Keratinocyte (primary cell): ENCODE measurements at regions not wholly inside any gene's neighbourhood (a gene's known extent, or its start where the extent isn't known, plus 50 kb on each side); places are given as distances from the start of the nearest gene placed in this dataset.

Source experiments
- DNase-seq: peaks from one replicate; pipeline ENCODE4 v3.0.0-alpha.2; 2011; ENCODE audit warnings: low read depth, missing footprints, low spot score
- FAIRE-seq: peaks from 2 replicates; lab custom pipeline; 2011; peaks lifted over from hg19 to GRCh38; lab: Jason Lieb, UNC
- H2AFZ ChIP-seq: 2 replicates; pipeline ENCODE4 v1.6.0; 2012; ENCODE audit warnings: low read length, control low read depth, inconsistent platforms; ENCODE audit not compliant: control insufficient read depth
- H3K27ac ChIP-seq: 2 replicates; pipeline ENCODE4 v1.5.1; 2011; ENCODE audit warnings: low read length; ENCODE audit not compliant: control insufficient read depth, insufficient read depth
- H3K27me3 ChIP-seq: 3 replicates; pipeline ENCODE4 v1.6.0; 2011; ENCODE audit warnings: low read length; ENCODE audit not compliant: control insufficient read depth, insufficient read depth; ENCODE audit errors: extremely low read depth
- H3K36me3 ChIP-seq, 2 experiments: 2 replicates in 1 of 2; 3 replicates in 1 of 2; pipeline ENCODE4 v1.5.1; 2011; ENCODE audit warnings: low read length in 2 of 2, mild to moderate bottlenecking in 1 of 2; ENCODE audit not compliant: control insufficient read depth in 2 of 2, insufficient read depth in 2 of 2; ENCODE audit errors: extremely low read depth in 1 of 2
- H3K4me1 ChIP-seq: 3 replicates; pipeline ENCODE4 v1.5.1; 2011; ENCODE audit warnings: low read length; ENCODE audit not compliant: control insufficient read depth, insufficient read depth; ENCODE audit errors: extremely low read depth
- H3K4me2 ChIP-seq: 3 replicates; pipeline ENCODE4 v1.6.0; 2011; ENCODE audit warnings: low read depth, low read length; ENCODE audit not compliant: control insufficient read depth, insufficient read depth; ENCODE audit errors: extremely low read depth
- H3K4me3 ChIP-seq, 3 experiments: fragments of 200-600 bp in 1 of 3; sonication (generic) in 1 of 3; 2 replicates in 2 of 3; 3 replicates in 1 of 3; pipeline ENCODE4 v1.5.1; 2011 to 2016; ENCODE audit warnings: low read length in 3 of 3, mild to moderate bottlenecking in 3 of 3, control low read depth in 2 of 3, inconsistent platforms in 1 of 3, low read depth in 1 of 3, mixed read lengths in 1 of 3, mixed run types in 1 of 3, moderate library complexity in 1 of 3; ENCODE audit not compliant: control insufficient read depth in 2 of 3, insufficient read depth in 2 of 3; ENCODE audit errors: extremely low read depth in 1 of 3
- H3K79me2 ChIP-seq: 2 replicates; pipeline ENCODE4 v1.6.0; 2012; ENCODE audit warnings: low read length; ENCODE audit not compliant: control insufficient read depth, insufficient read depth
- H3K9ac ChIP-seq: 3 replicates; pipeline ENCODE4 v1.6.0; 2011; ENCODE audit warnings: low read length; ENCODE audit not compliant: control insufficient read depth, insufficient read depth; ENCODE audit errors: extremely low read depth
- H3K9me1 ChIP-seq: 3 replicates; pipeline ENCODE4 v1.6.0; 2011; ENCODE audit warnings: low read length; ENCODE audit not compliant: control insufficient read depth, insufficient read depth; ENCODE audit errors: extremely low read depth
- H3K9me3 ChIP-seq: 2 replicates; pipeline ENCODE4 v1.5.1; 2012; ENCODE audit warnings: low read depth, low read length; ENCODE audit not compliant: control insufficient read depth
- H4K20me1 ChIP-seq: 3 replicates; pipeline ENCODE4 v1.6.0; 2011; ENCODE audit warnings: low read length; ENCODE audit not compliant: control insufficient read depth, insufficient read depth; ENCODE audit errors: extremely low read depth
- EZH2 ChIP-seq: IDR thresholded peaks from one replicate; pipeline ENCODE4 v1.6.1; 2012; ENCODE audit warnings: inconsistent platforms, mild to moderate bottlenecking, low read length, moderate library complexity
- dilution Hi-C: fragments of 300-500 bp; cut with MboI; formaldehyde crosslinking; loops from one replicate; pipeline ENCODE4 v1.7.0; 2020; ENCODE audit warnings: low sequenced_read_pairs; ENCODE audit not compliant: extremely low pct_ligation_motif_present
- TF ChIP-seq, protein P1 (sequence below), 3 experiments: IDR thresholded peaks in 1 of 3; conservative IDR thresholded peaks in 1 of 3; optimal IDR thresholded peaks in 1 of 3; 2 replicates in 2 of 3; 3 replicates in 1 of 3; pipeline versions ENCODE3 to v1.5.1; 2011; ENCODE audit warnings: low read length in 3 of 3, mild to moderate bottlenecking in 3 of 3, moderate library complexity in 2 of 3, control low read depth in 1 of 3, inconsistent platforms in 1 of 3; ENCODE audit not compliant: insufficient read depth in 2 of 3; ENCODE audit errors: extremely low read depth in 1 of 3

DNA sequence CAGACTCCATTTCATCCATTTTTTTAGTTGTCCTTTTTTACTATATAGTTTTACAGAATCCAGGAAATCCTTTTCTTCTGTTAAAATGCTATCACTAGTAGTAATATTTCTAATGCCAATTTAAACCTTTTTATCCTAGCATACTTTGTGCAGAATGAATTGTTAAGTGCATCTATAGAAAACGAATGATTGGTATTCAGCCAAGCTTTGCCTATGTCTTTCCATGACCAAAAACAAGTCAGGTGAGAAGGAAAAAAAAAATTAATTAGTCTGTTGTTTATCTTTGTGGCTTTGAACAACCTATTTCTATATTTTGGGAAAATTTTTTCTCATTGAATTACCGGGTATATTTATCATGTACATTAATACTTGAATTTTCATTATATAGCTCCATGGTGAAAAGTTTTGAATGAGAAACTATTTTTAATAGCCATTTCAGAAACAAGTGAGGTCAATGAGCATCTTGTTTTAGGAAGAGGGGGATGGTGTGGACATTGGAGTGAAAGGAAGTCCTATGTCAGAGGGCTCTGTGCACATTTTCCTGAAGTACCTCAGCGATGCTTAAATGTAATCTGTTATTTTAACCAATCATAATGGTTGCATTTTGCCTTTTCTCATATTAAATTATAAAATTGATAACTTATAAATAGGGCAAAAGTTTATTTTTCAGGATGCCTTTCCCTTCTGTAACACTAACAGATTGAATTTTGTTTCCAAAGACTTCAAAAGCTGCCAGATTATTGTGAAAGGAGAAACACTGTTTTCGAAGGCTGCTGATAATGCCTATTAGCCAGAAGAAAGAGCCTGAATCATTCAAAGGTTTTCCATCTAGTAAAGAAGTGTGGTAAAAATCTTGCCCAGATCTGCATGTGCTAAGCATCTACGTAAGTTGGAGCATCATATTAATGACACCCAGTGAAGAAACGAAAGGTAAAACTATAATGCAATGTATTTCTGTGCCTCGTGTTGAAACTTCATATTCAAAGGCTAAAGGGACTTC is 73.8 kb upstream of the S1PR1 start:
- H3K27ac ChIP-seq = no peak overlapping the region
- no peak overlapping the region for H3K4me3 ChIP-seq
- H3K79me2 ChIP-seq = no peaks in the 10 kb centered on the region
- no peaks in the 10 kb centered on the region for H3K36me3 ChIP-seq
- TF ChIP-seq, protein P1, sequence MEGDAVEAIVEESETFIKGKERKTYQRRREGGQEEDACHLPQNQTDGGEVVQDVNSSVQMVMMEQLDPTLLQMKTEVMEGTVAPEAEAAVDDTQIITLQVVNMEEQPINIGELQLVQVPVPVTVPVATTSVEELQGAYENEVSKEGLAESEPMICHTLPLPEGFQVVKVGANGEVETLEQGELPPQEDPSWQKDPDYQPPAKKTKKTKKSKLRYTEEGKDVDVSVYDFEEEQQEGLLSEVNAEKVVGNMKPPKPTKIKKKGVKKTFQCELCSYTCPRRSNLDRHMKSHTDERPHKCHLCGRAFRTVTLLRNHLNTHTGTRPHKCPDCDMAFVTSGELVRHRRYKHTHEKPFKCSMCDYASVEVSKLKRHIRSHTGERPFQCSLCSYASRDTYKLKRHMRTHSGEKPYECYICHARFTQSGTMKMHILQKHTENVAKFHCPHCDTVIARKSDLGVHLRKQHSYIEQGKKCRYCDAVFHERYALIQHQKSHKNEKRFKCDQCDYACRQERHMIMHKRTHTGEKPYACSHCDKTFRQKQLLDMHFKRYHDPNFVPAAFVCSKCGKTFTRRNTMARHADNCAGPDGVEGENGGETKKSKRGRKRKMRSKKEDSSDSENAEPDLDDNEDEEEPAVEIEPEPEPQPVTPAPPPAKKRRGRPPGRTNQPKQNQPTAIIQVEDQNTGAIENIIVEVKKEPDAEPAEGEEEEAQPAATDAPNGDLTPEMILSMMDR (optimal IDR thresholded peaks at IDR 0.05 in 1 of 3, IDR thresholded peaks at IDR 0.05 in 1 of 3, conservative IDR thresholded peaks at IDR 0.05 in 1 of 3; ENCODE audit: extremely low read depth in 1 of 3, insufficient read depth in 2 of 3, low read length in 3 of 3) = no peak
- no peak for TF ChIP-seq EZH2
- H2AFZ ChIP-seq = no peak overlapping the region
- H3K4me1 ChIP-seq = no peaks in the 10 kb centered on the region
- H3K9ac ChIP-seq = no peak overlapping the region
- FAIRE-seq (no peak), DNase-seq (no peak)
- no peak overlapping the region for H3K4me2 ChIP-seq
- H3K9me1 ChIP-seq = no peaks in the 10 kb centered on the region
- no peaks in the 10 kb centered on the region for H4K20me1 ChIP-seq
- dilution Hi-C loops = no loop called here
- H3K27me3 ChIP-seq = no peaks in the 10 kb centered on the region
- no peaks in the 10 kb centered on the region for H3K9me3 ChIP-seq

DNA sequence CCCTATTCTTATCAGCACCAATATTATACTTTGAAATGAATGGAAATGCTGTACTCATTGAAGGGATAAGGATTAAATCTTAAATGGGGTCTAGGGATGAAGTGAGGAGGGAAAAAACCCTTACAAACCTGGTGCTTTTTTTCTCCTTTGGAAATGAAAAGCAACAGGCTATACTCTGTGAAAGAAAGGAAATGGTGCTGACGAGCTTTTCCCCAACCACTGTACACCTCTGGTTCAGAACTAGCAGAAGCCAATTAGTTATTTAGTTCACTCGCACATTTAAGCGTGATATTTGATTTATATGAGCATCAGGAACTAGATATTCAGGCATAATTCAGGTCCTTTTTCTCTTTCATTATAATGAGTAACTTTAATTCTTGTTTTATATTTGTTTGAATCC is 74.5 kb upstream of the S1PR1 start:
- H3K4me1 ChIP-seq = no peaks in the 10 kb centered on the region
- H3K27ac ChIP-seq = no peak overlapping the region
- no peaks in the 10 kb centered on the region for H3K9me1 ChIP-seq
- TF ChIP-seq, protein P1 (optimal IDR thresholded peaks at IDR 0.05 in 1 of 3, IDR thresholded peaks at IDR 0.05 in 1 of 3, conservative IDR thresholded peaks at IDR 0.05 in 1 of 3; ENCODE audit: extremely low read depth in 1 of 3, insufficient read depth in 2 of 3, low read length in 3 of 3) = no peak
- TF ChIP-seq EZH2 = no peak
- DNase-seq = no peak
- H3K4me3 ChIP-seq = no peak overlapping the region
- H2AFZ ChIP-seq = no peak overlapping the region
- dilution Hi-C loops = no loop called here
- no peak overlapping the region for H3K4me2 ChIP-seq
- no peaks in the 10 kb centered on the region for H3K9me3 ChIP-seq
- no peak overlapping the region for H3K9ac ChIP-seq
- H3K27me3 ChIP-seq = no peaks in the 10 kb centered on the region
- no peaks in the 10 kb centered on the region for H3K79me2 ChIP-seq
- H4K20me1 ChIP-seq = no peaks in the 10 kb centered on the region
- H3K36me3 ChIP-seq = no peaks in the 10 kb centered on the region
- no peak for FAIRE-seq
